ENCODE measurements at regions not wholly inside any gene's neighbourhood (a gene's known extent, or its start where the extent isn't known, plus 50 kb on each side); places are given as distances from the start of the nearest gene placed in this dataset.
"Not testable (repeated sequence)": the region's sequence is repeated elsewhere in the genome, so short reads cannot be mapped to it uniquely, and the experiment has no call there.

GRCh38 chr17:22507823-22508222 is 815.5 kb downstream of the KCNJ18 start:
- peak; percentile 4 for DNase-seq

DNA sequence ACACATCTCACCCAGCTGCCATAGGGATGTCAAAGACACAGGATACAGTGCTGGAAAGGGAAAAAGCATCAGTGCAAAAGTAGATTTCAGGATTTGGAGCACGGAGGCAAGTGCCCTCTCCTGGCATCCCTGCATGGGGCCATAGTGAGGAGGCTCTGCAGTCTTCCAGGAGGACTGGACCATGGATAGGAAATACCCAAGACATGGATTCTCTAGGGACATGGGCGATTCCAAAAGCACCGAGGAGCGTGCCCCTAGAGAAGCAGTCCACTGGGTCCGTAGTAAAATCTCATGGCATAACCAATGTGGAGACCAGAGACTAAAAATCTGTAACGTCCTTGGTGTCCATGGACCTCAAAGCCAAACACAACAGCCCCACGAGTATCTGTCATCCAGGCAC is 818.2 kb downstream of the KCNJ18 start:
- no peak for DNase-seq

GRCh38 chr17:22511431-22511830 is 819.1 kb downstream of the KCNJ18 start:
- DNase-seq, result no peak

DNA sequence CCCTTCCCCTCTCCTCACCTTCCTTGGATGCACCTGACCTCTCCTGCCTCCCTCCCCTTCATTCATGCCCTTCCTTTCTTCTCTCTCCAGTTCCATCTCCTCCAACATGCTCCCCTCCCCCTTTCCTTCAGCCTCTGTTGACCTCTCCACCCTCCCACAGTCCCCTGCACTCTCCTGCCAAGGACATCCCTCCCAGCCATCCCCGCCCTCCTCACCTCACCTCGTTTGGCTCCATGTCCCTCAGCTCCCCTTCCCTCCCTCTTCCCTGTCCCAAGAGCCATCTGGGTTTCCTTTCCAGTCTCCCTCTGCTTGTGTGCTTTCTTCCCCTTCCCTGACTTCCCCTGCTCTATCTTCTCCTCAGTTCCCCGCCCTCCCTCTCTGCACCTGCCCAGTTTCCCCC is 819.7 kb downstream of the KCNJ18 start:
- DNase-seq, result no peak

DNA sequence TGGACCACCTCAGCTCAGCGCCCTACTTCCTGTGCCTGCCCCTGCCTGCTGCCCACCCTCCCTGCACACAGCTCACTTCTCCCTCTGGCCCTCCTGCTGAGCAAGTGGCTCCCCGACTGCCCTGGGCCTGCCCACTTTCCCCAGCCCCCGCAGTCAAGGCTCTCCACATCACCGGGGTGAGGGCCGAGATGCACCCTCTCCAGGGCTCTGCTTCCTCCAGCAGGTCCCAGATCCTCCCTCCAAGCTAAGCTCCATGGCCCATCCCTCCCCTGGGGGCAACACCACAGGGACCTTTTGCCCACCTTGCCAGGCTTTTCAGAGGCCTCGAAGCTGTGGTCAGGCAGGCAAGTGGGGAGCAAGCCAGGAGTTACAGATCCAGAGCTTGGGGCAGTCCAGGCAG is 820.2 kb downstream of the KCNJ18 start:
- DNase-seq, result no peak

DNA sequence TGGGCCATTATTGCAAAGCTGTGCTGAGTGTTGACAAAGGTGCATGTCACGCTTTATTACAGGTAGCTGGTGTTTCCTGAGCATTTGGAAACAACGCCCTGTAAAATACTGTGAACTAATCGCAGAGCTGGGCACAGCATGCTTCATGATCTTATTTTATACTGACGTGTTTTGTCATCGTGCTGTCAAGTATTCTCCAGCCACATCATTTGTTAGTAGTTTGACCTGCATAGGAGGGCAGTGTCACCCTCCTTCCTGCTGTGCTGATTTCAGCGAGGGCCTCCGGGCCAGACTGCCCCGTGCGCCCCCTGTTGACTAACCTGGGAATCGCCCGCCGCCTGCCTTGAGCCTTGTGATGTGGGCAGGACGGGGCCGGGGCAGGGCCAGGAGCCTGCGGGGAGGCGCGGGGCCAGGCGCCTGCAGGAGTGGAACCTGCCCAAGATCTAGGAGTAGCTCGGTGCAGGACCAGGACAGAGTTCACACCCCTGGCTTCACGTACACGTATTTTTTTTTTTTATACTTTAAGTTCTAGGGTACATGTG is 820.7 kb downstream of the KCNJ18 start:
- DNase-seq, result no peak

GRCh38 chr17:22514315-22514714 is 822.0 kb downstream of the KCNJ18 start:
- no peak for DNase-seq

DNA sequence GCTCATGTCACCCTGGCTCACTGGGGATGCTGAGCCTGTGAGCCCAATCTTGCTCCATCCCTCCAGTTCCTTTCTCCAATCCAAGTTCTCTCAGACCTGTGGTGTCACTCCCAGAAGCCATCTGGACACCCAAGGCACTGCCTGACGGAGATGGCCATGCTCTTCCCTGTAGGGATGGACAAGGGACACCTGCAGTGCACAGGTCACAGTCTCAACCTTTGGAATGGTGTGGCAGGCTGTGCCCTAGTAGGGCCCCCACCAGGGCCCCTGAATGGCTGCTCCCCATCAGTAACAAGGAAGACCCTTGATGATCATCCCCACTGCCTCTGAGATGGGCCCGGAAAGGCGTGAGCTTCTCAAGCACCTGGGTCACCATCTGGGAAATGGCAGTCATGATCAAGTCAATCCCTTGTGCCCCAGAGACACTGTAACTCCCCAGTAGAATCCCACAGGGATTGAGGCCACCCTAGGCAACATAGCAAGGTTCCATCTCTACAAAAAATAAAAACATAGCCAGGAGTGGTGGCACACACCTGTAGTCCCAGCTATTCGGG is 822.5 kb downstream of the KCNJ18 start:
- no peak for DNase-seq

DNA sequence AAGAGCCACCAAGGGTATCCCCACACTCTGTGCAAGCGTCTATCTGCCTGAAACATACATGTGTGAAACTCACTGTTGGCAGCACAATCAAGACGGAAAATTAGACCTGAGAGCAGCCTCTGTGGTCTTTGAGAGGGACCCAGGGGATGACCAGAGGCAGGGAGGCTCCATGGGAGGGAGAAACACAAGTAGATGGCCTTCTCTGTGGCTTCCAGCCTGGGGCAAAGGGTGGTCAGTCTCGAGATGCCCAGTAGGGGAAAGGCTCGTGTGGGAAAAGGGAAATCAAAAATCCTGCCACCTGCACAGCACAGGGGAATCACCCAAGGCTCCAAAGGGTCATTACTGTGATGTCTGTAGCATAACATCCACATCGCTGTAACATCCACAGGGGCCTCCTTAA is 823.3 kb downstream of the KCNJ18 start:
- DNase-seq, result no peak

GRCh38 chr17:22516861-22517636 is 824.7 kb downstream of the KCNJ18 start:
- no peak for DNase-seq

- DNase-seq, result no peak
Observed at GRCh38 chr17:22517716-22518115, 825.4 kb downstream of the KCNJ18 start.

DNA sequence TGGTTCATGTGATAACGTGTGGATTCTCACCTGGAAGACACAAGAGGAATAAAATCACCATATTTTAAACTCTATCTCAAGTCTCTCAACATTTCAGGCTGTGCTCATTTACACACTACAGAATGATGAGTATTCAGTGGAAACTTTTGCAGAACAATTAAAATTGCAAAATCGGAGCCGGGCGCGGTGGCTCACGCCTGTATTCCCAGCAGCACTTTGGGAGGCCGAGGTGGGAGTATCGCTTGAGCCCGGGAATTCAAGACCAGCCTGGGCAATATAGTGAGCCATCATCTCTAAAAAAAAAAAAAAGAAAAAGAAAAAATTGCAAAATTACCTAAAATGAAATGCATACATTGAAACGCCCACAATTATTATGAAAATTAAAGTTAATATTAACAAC is 825.9 kb downstream of the KCNJ18 start:
- DNase-seq, result no peak

DNA sequence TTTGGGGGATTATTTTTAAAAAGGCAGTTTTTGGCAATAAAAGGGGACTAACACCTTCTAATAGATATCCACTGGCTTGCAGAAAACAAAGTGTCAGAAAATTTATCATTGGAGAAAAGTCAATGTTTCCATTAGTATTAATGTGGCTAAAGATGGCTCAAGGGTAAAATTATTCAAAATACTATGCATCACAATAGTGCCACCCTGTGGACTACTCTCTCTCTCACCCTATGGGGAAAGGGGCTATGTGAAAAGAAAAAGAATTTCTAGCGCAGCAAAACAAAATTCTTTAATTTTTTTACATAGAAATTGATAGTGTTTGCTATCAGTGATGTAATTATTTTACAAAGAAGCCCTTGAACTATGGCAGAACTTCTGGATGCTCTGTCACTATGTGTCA is 856.5 kb downstream of the KCNJ18 start:
- DNase-seq, result not testable (repeated sequence)

GRCh38 chr17:22551695-22552415 is 859.5 kb downstream of the KCNJ18 start:
- DNase-seq, result not testable (repeated sequence)

GRCh38 chr17:22569459-22570143 is 877.3 kb downstream of the KCNJ18 start:
- no peak for DNase-seq

GRCh38 chr17:22570144-22570845 is 878.0 kb downstream of the KCNJ18 start:
- DNase-seq, result no peak

GRCh38 chr17:22599322-22599721 is 907.0 kb downstream of the KCNJ18 start:
- no peak for DNase-seq

DNA sequence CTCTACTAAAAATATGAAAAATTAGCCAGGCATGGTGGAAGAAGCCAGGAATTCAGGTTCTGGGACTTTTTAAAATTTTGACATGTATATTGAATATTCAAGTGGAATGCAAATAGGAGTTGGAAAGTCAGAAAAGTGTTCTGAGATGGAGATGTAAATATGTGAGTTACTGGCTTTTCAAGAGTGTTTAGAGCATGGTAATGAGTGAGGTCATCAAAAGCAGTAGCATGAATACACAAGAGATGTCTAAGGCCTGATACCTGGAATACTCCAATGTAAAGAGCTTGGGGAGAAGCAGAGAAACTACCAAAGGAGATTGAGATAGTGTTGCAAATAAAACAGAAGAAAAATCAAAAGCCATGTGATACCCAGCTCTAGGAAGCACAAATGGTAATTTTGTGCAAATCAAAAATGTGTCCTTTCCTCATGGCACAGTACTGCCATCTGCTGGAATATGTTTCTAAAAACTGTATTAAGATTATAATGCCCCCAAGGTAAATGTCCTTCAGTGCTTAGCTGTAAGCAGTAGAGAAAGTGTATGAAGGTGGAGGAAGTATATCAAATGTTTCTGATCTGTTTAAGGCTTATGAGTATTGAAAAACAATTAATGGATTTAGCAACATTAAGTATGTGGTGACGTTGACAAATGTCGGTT is 908.4 kb downstream of the KCNJ18 start:
- no peak for DNase-seq

Data from stimulated activated CD4-positive, alpha-beta T cell treated with anti-CD3 and anti-CD28 coated beads, Interleukin-15, amount 100 ng/mL, for 24 hours (primary cell).